NCI-H187 treated with DMSO at 0.1 percent for 48 hours (cell line): ENCODE measurements at regions not wholly inside any gene's neighbourhood (a gene's known extent, or its start where the extent isn't known, plus 50 kb on each side); places are given as distances from the start of the nearest gene placed in this dataset.

ENCODE experiments used
- DNase-seq: peaks from one replicate; lab custom pipeline; 2025; lab: John Stamatoyannopoulos, UW

- no peak for DNase-seq
Measured at GRCh38 chr2:180660881-180661685, 319.3 kb upstream of the UBE2E3 start.

- DNase-seq = no peak
Measured at GRCh38 chr2:180660207-180660606, 320.2 kb upstream of the UBE2E3 start.

GRCh38 chr2:180657054-180657453 is 323.4 kb upstream of the UBE2E3 start:
- DNase-seq = no peak

DNA sequence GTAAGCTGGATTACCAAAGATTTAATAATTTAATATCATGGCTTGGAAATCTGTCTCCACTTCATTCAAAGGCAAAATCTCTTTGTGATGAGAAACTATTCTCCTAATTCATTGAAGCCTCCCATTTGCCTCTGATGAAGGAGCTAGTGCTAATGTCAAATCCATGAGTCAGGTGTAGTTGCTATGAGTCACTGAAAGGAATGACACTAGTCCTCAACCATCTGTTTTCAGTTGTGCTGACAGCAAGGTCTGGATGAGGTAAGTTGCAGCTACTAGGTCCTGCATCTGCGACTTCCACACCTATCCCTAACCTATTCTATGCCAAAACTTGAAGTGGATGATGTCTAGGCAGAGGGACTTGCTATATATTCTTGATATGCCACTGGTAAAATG is 324.0 kb upstream of the UBE2E3 start:
- DNase-seq = no peak

DNA sequence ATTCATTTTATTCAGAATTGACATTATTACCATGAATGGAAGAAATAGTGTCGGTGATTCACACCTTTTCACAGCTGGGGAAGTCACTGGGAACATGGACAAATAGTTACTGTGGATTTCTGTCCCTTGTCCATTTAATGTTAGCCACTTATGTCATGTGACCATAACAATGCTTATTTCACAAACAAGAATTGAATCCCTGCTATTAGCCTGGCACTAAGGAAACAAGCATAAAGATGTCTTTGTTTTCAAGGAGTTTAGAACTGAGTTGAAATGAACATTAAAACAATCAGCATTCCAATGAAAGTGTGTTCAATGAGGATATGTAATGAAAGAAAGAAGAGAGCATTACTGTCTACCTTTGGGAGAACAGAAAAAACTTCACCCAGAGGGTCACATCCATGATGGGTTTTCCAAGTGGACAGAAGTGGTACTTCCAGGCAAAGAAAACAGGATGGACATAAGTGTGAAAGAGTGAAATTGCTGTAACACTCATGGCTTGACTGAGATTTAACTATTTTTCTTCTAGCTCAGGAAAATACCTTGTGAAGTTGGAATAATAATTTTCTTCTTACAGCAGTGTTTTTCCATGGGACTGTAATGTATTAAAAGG is 324.5 kb upstream of the UBE2E3 start:
- DNase-seq = no peak

GRCh38 chr2:180655393-180655792 is 325.0 kb upstream of the UBE2E3 start:
- no peak for DNase-seq

DNA sequence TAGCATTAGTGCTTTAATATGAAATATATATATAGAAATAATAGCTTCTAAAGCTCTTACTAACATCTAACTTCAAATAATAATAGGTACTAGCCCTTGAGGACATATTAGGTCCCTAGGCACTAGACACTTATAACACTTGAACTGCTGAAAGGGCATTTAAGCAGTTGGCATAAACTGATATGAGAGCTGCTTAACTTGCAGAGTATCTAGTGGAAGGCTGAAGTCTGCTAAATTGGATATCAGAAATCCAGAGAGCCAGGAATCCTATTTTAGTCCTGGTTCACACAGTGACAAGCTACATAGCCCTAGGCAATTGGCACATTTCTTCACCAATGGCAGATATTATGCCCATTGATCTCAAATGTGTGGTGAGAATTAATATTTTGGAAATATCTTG is 326.9 kb upstream of the UBE2E3 start:
- DNase-seq = no peak

DNA sequence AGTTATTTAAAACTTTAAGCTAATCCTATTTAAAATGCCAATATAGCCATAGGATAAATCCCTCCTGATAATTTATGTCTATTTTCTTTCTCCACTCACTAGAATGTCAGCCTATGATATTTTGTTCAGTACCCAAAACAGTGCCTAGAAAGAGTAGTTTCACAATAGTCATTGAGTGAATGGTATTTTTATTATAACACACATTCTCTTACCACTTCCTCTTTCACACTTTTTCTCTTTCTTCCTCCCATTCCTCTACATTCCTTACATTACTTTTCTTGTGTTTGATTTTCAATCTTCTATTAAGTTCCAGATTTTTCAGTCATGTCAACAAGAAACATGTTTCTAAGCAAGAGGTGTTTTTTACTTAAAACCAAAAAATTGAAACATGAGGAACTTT is 327.6 kb upstream of the UBE2E3 start:
- DNase-seq = no peak

- DNase-seq = no peak
Measured at GRCh38 chr2:180651596-180651995, 328.8 kb upstream of the UBE2E3 start.

- no peak for DNase-seq
Measured at GRCh38 chr2:180647621-180648020, 332.8 kb upstream of the UBE2E3 start.

- DNase-seq = no peak
Measured at GRCh38 chr2:180647221-180647620, 333.2 kb upstream of the UBE2E3 start.

- no peak for DNase-seq
Measured at GRCh38 chr2:180646756-180647155, 333.6 kb upstream of the UBE2E3 start.

GRCh38 chr2:180644709-180645108 is 335.7 kb upstream of the UBE2E3 start:
- DNase-seq = no peak

DNA sequence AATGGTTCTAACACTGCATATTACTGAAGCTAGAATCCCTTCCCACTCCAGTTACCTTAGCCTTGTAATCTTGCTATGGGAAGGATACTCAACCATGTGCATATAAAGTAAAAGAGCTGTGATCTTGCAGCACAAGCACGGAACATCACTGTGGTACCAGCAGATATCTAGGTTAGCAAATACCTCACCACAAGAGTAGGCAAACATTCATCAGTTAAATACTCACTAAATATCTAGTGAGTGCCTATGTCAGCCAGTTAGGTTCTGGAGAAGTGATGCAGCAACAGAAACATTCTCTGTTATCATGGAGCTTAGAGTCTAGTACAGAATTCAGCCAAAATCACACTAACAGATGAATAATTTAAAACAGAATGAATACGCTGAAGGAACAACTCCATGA is 349.6 kb upstream of the UBE2E3 start:
- DNase-seq = no peak

DNA sequence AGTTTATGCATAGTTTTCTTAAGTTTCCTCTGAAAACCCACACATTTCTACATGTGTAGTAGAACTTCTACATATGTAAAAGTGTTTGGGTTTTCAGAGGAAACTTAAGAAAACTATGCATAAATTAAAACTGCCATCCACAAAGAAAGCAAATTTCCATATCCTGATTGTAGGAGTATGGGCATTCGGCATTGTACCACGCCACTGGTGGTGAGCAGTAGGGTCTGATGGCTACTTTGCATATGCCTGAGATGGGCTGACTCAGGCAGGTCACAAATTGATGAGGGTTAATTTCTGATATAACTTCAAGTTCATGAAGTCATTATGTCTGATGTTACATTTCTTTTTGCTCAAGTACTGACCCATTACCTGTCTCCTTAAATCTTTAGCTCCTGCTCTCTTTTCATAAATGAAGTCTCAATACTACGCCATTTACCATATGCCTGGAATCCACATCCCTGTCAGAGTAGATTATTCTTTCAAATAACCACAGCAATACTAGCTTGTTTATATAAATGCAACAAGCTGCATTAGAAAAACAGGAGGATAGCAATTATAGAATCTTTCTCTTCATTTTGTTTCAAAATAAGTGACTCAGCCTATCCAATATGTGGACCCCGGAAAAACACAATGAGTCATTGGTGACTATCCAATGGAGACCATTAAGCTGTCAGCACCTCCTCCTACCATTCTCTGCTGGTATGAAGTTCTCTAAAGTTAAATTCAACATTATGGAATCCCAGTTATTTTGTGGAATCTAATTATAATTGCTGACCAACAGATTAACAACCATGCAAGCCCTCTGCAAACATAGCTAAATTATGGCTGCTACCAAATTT is 355.2 kb upstream of the UBE2E3 start:
- no peak for DNase-seq

GRCh38 chr2:180621941-180622918 is 358.2 kb upstream of the UBE2E3 start:
- DNase-seq = no peak

- no peak for DNase-seq
Measured at GRCh38 chr2:180621366-180621765, 359.0 kb upstream of the UBE2E3 start.

- DNase-seq = no peak
Measured at GRCh38 chr2:180618570-180618969, 361.8 kb upstream of the UBE2E3 start.

DNA sequence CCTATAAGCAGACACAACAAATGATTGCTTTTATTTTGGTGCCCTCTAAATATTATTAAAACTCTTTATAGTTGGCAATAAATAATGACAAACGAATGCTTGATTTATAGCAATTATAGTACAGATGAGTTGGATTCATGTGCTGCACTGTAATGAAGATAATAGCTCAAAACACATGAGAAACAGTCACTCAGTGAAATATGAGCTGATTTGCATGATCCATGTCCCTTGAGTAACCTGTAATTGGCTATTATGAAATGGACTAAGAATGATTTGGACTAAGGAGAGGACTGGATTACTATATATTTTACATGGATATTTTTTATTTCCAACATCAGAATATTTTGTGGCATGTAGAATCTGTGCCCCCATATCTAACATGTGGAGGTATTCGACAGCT is 365.6 kb upstream of the UBE2E3 start:
- DNase-seq = no peak

DNA sequence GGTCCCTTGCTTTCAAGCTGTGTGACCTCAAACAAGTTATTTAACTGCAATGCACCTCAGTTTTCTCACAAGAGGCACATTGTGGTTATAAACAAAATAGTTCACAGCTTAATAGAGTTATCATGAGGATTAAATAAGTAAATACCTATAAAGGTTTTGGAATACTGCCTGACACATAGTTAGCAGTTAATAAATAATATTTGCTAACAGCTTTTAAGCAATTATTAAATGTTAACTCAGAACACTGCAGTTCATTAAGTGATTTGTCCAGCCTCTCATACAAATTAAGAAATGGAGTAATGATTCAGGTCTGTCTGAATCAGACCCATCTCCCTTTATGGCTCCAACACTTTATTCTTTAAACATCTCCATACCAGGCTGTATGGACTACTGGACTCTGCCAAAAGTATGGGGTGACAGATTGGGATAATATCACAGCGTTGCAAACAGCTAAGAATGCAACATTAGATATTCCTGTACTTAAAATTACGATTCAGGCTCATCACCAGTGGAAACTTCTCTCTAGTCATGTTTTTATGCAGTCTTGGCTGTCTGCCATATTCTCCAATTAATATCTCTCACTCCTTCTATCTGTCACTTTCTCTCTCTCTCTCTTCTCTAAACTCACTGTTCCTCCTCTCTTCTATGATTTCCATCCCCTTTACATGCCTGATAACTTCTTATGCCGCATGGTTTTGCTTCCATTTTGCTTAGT is 370.6 kb upstream of the UBE2E3 start:
- DNase-seq = no peak

DNA sequence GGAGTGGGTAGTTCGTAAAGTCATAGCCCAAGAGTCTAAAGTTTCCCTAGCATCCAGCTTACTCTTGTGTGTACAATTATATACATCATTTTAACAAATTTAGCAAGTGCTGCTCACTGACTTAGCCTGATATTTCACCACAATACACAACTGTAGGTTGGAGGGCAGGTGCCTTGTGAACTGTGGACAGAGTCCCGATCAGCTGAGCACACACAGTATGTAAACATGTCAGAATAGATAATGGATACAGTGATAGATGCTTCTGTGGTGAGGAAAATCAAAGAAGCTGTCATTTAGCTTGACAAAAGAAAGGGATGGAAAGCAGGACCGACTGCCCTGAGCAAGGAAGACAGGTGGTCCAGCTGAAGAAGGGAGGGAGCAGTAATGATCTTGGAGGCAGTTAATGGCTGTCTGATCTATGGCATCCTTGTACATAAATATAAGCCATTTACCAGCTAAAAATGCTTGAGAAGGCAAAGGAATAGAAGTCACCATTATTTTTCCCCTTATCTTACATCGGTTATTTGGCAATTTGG is 372.8 kb upstream of the UBE2E3 start:
- DNase-seq = peak; percentile 30
